ENCODE measurements at regions not wholly inside any gene's neighbourhood (a gene's known extent, or its start where the extent isn't known, plus 50 kb on each side); places are given as distances from the start of the nearest gene placed in this dataset.

GRCh38 chr15:62779036-62779770 lies 263.3 kb upstream of the TPM1 start:
- H3K4me3 Mint-ChIP-seq: no peak overlapping the region
- ATAC-seq (ENCODE audit: low read depth in 2 of 2): no peak
- no peaks in the 10 kb centered on the region for H3K9me3 Mint-ChIP-seq
- no peaks in the 10 kb centered on the region for H3K4me1 Mint-ChIP-seq
- no peak overlapping the region for H3K27ac Mint-ChIP-seq
- DNase-seq: no peak
- peaks cover 0 to 13% (median 6%) of the 10 kb centered on the region in 3 donors for H3K27me3 Mint-ChIP-seq
- H3K36me3 Mint-ChIP-seq: no peaks in the 10 kb centered on the region

DNA sequence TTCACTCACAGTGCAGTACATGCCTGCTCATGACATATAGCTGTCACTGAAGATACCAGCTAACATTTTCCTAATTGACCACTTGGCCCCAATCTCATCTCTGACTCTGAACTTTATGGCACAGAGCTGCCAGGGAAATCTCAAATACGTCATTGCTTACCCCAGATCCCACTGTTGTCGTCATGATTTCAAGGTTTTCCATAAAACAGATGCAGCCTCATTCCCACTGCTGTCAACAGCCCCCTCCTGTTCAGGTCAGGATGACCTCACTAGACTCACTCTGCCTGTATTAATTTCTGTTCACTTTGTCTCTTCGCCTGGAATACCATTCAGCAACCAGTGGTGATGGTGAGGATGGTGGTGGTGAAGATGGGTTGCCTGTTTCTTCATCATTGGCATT lies 262.6 kb upstream of the TPM1 start:
- no peak for ATAC-seq (ENCODE audit: low read depth in 2 of 2)
- H3K4me1 Mint-ChIP-seq: no peaks in the 10 kb centered on the region
- H3K36me3 Mint-ChIP-seq: no peaks in the 10 kb centered on the region
- H3K27ac Mint-ChIP-seq: no peak overlapping the region
- no peak for DNase-seq
- H3K4me3 Mint-ChIP-seq: no peak overlapping the region
- H3K9me3 Mint-ChIP-seq: no peaks in the 10 kb centered on the region
- H3K27me3 Mint-ChIP-seq: peaks cover 0 to 16% (median 6%) of the 10 kb centered on the region in 3 donors

DNA sequence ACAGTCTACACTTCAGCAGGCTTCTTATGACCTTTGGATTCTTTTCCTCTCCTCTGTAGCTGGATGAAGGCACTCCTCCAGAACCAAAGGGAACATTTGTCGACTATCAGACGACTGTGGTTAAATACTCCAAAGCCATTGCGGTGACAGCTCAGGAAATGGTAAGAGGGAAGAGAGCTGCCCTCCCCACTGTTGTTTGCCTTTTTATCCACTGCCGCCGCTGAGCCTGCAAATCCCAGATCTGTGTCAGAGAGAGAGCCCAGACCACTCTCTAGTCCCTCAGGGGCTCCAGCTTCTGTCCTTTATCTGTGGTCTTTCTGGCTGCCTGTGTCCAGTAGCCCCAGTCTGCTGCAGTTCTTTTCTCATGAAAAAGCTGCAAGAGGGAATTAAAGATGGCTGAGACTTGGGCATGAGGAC lies 261.5 kb upstream of the TPM1 start:
- ATAC-seq (ENCODE audit: low read depth in 2 of 2): no peak
- Mint-ChIP-seq H3K27ac (peak overlapping the region in 1 of 6 donors; percentile 10), H3K36me3 (no peaks in the 10 kb centered on the region), H3K4me1 (no peaks in the 10 kb centered on the region), H3K27me3 (peaks cover 0 to 16% (median 12%) of the 10 kb centered on the region in 3 donors), H3K4me3 (no peak overlapping the region), H3K9me3 (no peaks in the 10 kb centered on the region)
- no peak for DNase-seq

- no peak for ATAC-seq (ENCODE audit: low read depth in 2 of 2)
- no peak for DNase-seq
These were observed 260.3 kb upstream of the TPM1 start for GRCh38 chr15:62782071-62782841.

GRCh38 chr15:62782896-62783295 lies 259.7 kb upstream of the TPM1 start:
- Mint-ChIP-seq H3K4me3 (no peak overlapping the region), H3K4me1 (no peaks in the 10 kb centered on the region), H3K36me3 (no peaks in the 10 kb centered on the region), H3K27me3 (peaks cover 0 to 16% (median 12%) of the 10 kb centered on the region in 3 donors), H3K27ac (peak overlapping the region in 1 of 6 donors; percentile 32), H3K9me3 (no peaks in the 10 kb centered on the region)
- no peak for ATAC-seq (ENCODE audit: low read depth in 2 of 2)
- DNase-seq: no peak

More at GRCh38 chr15:62782071-62782841, 260.3 kb upstream of the TPM1 start:
- Mint-ChIP-seq H3K27ac (no peak overlapping the region), H3K27me3 (peaks cover 0 to 16% (median 12%) of the 10 kb centered on the region in 3 donors), H3K36me3 (no peaks in the 10 kb centered on the region), H3K4me1 (no peaks in the 10 kb centered on the region), H3K4me3 (no peak overlapping the region), H3K9me3 (no peaks in the 10 kb centered on the region)

GRCh38 chr15:62783303-62783957 lies 259.1 kb upstream of the TPM1 start:
- H3K36me3 Mint-ChIP-seq: no peaks in the 10 kb centered on the region
- H3K4me1 Mint-ChIP-seq: no peaks in the 10 kb centered on the region
- H3K27me3 Mint-ChIP-seq: peaks cover 0 to 16% (median 12%) of the 10 kb centered on the region in 3 donors
- ATAC-seq (ENCODE audit: low read depth in 2 of 2): no peak
- DNase-seq: no peak
- peak overlapping the region in 1 of 6 donors; percentile 32 for H3K27ac Mint-ChIP-seq
- H3K4me3 Mint-ChIP-seq: no peak overlapping the region
- H3K9me3 Mint-ChIP-seq: no peaks in the 10 kb centered on the region

GRCh38 chr15:62785881-62786828 lies 256.4 kb upstream of the TPM1 start:
- Mint-ChIP-seq H3K27me3 (peaks cover 0 to 23% (median 14%) of the 10 kb centered on the region in 3 donors), H3K27ac (no peak overlapping the region), H3K4me3 (no peak overlapping the region), H3K36me3 (no peaks in the 10 kb centered on the region), H3K4me1 (no peaks in the 10 kb centered on the region), H3K9me3 (no peaks in the 10 kb centered on the region)
- DNase-seq: no peak
- ATAC-seq (ENCODE audit: low read depth in 2 of 2): no peak

- H3K9me3 Mint-ChIP-seq: no peaks in the 10 kb centered on the region
- H3K36me3 Mint-ChIP-seq: no peaks in the 10 kb centered on the region
- ATAC-seq (ENCODE audit: low read depth in 2 of 2) (no peak), DNase-seq (no peak)
- H3K27me3 Mint-ChIP-seq: peaks cover 0 to 19% (median 8%) of the 10 kb centered on the region in 3 donors
- no peak overlapping the region for H3K4me3 Mint-ChIP-seq
- no peaks in the 10 kb centered on the region for H3K4me1 Mint-ChIP-seq
- no peak overlapping the region for H3K27ac Mint-ChIP-seq
These were observed 255.1 kb upstream of the TPM1 start for GRCh38 chr15:62787401-62787800.

DNA sequence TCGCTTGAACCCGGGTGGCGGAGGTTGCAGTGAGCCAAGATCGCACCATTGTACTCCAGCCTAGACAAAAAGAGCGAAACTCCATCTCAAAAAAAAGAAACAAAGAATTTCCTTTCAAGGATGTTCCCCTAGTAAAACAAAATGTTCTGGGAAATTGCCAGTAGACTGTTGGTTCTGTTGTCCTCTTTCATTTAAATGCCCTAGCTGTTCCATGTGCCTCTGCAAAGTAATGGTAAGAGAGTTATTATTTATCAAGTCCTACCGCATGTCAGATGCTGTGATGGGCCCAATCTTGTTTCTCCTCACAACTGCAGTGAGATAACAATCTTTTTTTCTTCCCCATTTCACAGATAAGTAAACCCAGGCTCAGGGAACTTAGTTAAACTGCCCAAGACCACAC lies 254.3 kb upstream of the TPM1 start:
- no peak for ATAC-seq (ENCODE audit: low read depth in 2 of 2)
- H3K36me3 Mint-ChIP-seq: no peaks in the 10 kb centered on the region
- H3K4me1 Mint-ChIP-seq: no peaks in the 10 kb centered on the region
- H3K27ac Mint-ChIP-seq: no peak overlapping the region
- DNase-seq: no peak
- H3K27me3 Mint-ChIP-seq: peaks cover 0 to 19% (median 11%) of the 10 kb centered on the region in 3 donors
- H3K9me3 Mint-ChIP-seq: no peaks in the 10 kb centered on the region
- H3K4me3 Mint-ChIP-seq: no peak overlapping the region

DNA sequence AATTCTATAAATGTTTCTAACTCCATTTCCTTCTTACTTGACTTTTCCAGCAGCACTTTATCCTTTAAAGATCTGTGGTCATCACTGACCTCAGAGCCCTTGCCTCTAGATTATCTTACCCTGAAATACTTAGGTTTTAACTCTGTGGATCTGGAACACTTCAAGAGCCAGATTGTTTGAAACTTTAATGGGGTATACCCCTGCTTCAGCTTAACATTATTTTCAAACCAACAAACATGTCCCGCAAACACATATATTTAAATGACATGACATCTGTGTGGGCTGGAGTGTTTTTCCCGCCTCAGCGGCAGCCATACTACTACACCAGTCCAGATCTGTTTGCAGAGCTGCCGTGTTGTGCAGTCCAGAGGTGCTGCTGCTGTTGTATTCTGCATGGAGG lies 252.0 kb upstream of the TPM1 start:
- Mint-ChIP-seq H3K36me3 (no peaks in the 10 kb centered on the region), H3K9me3 (no peaks in the 10 kb centered on the region), H3K4me3 (no peak overlapping the region), H3K27me3 (peaks cover 0 to 22% (median 17%) of the 10 kb centered on the region in 3 donors), H3K27ac (no peak overlapping the region), H3K4me1 (no peaks in the 10 kb centered on the region)
- ATAC-seq (ENCODE audit: low read depth in 2 of 2): no peak
- DNase-seq: no peak

- ATAC-seq (ENCODE audit: low read depth in 2 of 2) (no peak), DNase-seq (no peak)
- Mint-ChIP-seq H3K4me3 (no peak overlapping the region), H3K27me3 (peaks cover 3 to 27% (median 13%) of the 10 kb centered on the region in 3 donors), H3K27ac (no peak overlapping the region), H3K9me3 (no peaks in the 10 kb centered on the region), H3K4me1 (no peaks in the 10 kb centered on the region), H3K36me3 (no peaks in the 10 kb centered on the region)
These were observed 250.9 kb upstream of the TPM1 start for GRCh38 chr15:62791694-62792093.

DNA sequence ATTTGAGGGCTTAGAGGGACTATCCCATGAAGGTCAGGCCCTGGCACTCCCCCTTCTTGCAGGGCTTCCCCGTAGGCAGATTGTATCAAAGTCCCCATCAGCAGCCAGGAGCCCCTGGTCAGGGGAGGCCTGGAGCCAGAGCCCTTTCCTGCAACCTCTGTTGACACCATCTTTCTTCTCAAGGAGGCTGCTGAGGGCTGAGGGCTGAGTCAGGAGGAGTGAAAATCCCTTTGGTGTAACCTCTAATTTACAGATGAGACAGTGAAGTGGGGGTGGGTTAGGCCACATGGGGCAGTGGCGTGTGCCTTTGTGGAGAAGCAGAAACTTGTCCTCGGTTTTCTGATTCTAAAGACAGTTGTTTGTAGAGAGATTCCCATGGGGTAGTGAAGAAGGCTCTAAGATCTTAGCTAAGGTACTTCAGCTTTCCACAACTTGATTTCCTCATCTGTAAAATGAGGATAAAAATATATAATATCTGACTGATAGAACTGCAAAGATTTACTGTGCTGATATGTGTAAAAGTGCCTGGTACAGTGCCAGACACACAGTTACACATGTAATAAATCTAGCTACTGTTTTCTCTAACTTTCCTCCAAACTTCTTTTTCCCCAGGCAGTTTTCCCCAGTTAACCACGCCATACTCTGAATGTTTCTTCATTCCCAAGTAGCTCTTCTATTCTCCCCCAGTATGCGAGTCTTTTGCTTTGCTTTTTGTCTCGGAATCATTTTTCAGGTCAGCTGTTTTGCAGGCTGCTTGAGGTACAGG lies 249.4 kb upstream of the TPM1 start:
- H3K36me3 Mint-ChIP-seq: no peaks in the 10 kb centered on the region
- no peak overlapping the region for H3K27ac Mint-ChIP-seq
- DNase-seq: no peak
- H3K27me3 Mint-ChIP-seq: peaks cover 3 to 38% (median 13%) of the 10 kb centered on the region in 3 donors
- no peak overlapping the region for H3K4me3 Mint-ChIP-seq
- ATAC-seq (ENCODE audit: low read depth in 2 of 2): no peak
- H3K4me1 Mint-ChIP-seq: no peaks in the 10 kb centered on the region
- H3K9me3 Mint-ChIP-seq: no peaks in the 10 kb centered on the region

All from naive B cell (primary cell).